ENCODE measurements at regions not wholly inside any gene's neighbourhood (a gene's known extent, or its start where the extent isn't known, plus 50 kb on each side); places are given as distances from the start of the nearest gene placed in this dataset.

DNA sequence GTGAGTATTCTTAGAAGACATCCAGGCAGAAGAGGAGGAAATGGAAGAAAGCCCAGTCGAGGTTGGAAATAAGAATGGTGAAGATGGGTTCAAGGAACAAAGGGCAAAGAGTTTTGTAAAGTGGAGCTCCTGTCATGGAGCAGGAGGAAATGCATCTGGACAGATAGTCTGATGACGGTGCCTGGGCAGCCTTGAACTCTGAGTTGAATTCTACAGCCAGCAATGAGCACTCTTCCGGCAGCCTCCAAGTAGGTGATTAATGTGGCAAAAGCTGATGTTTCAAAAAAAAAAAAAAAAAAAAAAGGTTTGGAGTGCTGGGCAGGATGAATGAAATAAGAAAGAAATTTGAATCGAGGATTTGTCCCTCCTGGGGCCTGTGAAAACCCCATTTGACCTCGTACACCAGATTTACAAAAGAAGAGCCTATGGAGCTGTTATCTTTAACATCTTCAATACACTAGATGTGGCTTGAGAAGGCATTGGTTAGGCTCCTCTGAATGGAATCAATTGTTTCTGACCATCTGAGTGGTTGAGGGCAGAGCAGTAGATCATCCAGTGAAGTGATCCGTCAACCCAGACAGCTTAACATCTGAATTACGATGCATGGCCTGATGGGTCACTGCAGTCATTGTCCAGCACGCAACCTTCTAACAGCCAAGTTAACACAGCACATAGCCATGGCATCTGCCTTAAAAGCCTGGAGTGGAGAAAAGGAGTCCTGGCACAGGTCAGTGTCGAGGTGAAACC is 449.7 kb downstream of the TXNL1 start:
- intact Hi-C loops (cut with DNase I): no loop called here
- TF ChIP-seq EP300 (IDR thresholded peaks at IDR 0.05): no peak
- TF ChIP-seq POLR2AphosphoS5 (IDR thresholded peaks at IDR 0.05): no peak
- TF ChIP-seq POLR2A (IDR thresholded peaks at IDR 0.05): no peak
- TF ChIP-seq, protein P1, sequence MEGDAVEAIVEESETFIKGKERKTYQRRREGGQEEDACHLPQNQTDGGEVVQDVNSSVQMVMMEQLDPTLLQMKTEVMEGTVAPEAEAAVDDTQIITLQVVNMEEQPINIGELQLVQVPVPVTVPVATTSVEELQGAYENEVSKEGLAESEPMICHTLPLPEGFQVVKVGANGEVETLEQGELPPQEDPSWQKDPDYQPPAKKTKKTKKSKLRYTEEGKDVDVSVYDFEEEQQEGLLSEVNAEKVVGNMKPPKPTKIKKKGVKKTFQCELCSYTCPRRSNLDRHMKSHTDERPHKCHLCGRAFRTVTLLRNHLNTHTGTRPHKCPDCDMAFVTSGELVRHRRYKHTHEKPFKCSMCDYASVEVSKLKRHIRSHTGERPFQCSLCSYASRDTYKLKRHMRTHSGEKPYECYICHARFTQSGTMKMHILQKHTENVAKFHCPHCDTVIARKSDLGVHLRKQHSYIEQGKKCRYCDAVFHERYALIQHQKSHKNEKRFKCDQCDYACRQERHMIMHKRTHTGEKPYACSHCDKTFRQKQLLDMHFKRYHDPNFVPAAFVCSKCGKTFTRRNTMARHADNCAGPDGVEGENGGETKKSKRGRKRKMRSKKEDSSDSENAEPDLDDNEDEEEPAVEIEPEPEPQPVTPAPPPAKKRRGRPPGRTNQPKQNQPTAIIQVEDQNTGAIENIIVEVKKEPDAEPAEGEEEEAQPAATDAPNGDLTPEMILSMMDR (IDR thresholded peaks at IDR 0.05): no peak
- no peaks in the 10 kb centered on the region for H3K9me3 ChIP-seq
- no peak overlapping the region for H3K4me3 ChIP-seq
- no peak for DNase-seq
- H3K4me1 ChIP-seq: no peaks in the 10 kb centered on the region
- no peak overlapping the region for H3K27ac ChIP-seq
- no peaks in the 10 kb centered on the region for H3K27me3 ChIP-seq
- 64 to 81% methylated on average over 9 of the region's 9 CpGs for WGBS, 2 donors
- no peaks in the 10 kb centered on the region for H3K36me3 ChIP-seq

DNA sequence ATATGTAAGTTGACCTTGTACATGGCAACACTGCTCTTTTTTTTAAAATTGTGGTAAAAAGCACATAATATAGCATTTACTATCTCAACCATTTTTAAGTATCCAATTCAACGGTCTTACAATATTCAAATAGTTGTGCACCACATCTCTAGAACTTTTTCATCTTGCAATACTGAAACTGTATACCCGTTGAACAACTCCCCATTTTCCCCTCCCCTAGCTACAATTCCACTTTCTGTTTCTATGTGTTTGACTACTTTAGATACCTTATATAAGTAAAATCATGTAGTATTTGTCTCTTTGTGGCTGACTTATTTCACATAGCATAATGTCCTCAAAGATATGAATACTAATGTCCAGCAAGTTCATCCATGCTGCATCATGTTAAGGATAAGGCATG is 452.1 kb downstream of the TXNL1 start:
- no peaks in the 10 kb centered on the region for H3K36me3 ChIP-seq
- DNase-seq: no peak
- WGBS, 2 donors: 82 to 88% methylated on average over 2 of the region's 2 CpGs
- H3K4me3 ChIP-seq: no peak overlapping the region
- H3K27ac ChIP-seq: no peak overlapping the region
- no peak for TF ChIP-seq POLR2AphosphoS5 (IDR thresholded peaks at IDR 0.05)
- TF ChIP-seq EP300 (IDR thresholded peaks at IDR 0.05): no peak
- TF ChIP-seq, protein P1 (IDR thresholded peaks at IDR 0.05): no peak
- no peak for TF ChIP-seq POLR2A (IDR thresholded peaks at IDR 0.05)
- H3K27me3 ChIP-seq: no peaks in the 10 kb centered on the region
- H3K9me3 ChIP-seq: no peaks in the 10 kb centered on the region
- H3K4me1 ChIP-seq: no peaks in the 10 kb centered on the region
- intact Hi-C loops (cut with DNase I): no loop called here

DNA sequence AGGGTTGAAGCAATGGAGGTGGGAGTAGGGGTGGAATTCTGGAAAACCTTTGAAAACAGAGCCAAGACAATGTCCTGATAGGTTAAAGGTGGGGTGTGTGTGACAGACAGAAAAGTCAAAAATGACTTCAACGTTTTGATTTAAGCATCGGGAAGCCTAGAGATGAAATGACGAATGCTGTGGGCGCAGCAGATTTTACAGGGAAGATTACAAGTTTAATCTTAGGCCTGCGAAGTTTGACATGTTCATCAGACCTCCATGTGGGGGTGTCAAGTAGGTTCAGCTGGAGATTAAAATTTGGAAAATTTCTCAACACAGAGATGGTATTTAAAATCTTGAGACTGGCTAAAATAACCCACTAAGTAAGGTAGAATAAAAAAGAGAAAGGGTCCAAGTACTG is 453.3 kb downstream of the TXNL1 start:
- no peaks in the 10 kb centered on the region for H3K9me3 ChIP-seq
- no peak overlapping the region for H3K4me3 ChIP-seq
- H3K27me3 ChIP-seq: no peaks in the 10 kb centered on the region
- DNase-seq: no peak
- no peaks in the 10 kb centered on the region for H3K4me1 ChIP-seq
- no peak overlapping the region for H3K27ac ChIP-seq
- intact Hi-C loops (cut with DNase I): no loop called here
- no peak for TF ChIP-seq POLR2A (IDR thresholded peaks at IDR 0.05)
- no peak for TF ChIP-seq POLR2AphosphoS5 (IDR thresholded peaks at IDR 0.05)
- TF ChIP-seq, protein P1 (IDR thresholded peaks at IDR 0.05): no peak
- no peak for TF ChIP-seq EP300 (IDR thresholded peaks at IDR 0.05)
- WGBS, 2 donors: 88 to 94% methylated on average over 5 of the region's 5 CpGs
- no peaks in the 10 kb centered on the region for H3K36me3 ChIP-seq

DNA sequence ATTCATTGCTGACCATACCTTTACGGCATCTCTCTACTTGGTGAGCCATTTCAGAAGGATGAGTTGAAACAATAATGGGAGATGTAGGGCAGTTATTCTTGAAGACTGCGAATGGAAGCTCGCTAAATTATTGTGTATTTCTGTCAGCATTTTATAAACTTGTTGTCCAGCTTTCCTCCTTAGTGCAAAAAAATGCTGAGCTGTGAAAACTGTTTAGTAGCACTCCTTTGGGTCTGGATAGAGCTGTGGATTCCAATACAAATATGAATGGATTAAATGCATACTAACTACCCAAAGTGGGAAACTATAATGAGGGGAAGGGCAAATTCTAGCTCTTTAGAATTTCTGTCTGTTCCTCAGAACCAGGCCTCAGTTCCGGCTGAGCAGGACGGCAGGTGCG is 461.6 kb downstream of the TXNL1 start:
- TF ChIP-seq POLR2AphosphoS5 (IDR thresholded peaks at IDR 0.05): no peak
- TF ChIP-seq EP300 (IDR thresholded peaks at IDR 0.05): no peak
- no peak for TF ChIP-seq POLR2A (IDR thresholded peaks at IDR 0.05)
- TF ChIP-seq, protein P1 (IDR thresholded peaks at IDR 0.05): no peak
- Histone ChIP-seq H3K27me3 (no peaks in the 10 kb centered on the region), H3K9me3 (no peaks in the 10 kb centered on the region), H3K27ac (no peak overlapping the region), H3K4me3 (no peak overlapping the region), H3K4me1 (no peaks in the 10 kb centered on the region), H3K36me3 (no peaks in the 10 kb centered on the region)
- WGBS, 2 donors: 93% methylated on average over 6 of the region's 6 CpGs
- no peak for DNase-seq
- intact Hi-C loops (cut with DNase I): no loop called here

Data from sigmoid colon (tissue), 6 donors.